Lower lobe of right lung (tissue), 2 donors: ENCODE measurements at regions not wholly inside any gene's neighbourhood (a gene's known extent, or its start where the extent isn't known, plus 50 kb on each side); places are given as distances from the start of the nearest gene placed in this dataset.

Source experiments
- ATAC-seq, 2 donors: fragments of 200-7000 bp; cut with Tn5 transposase; one replicate each; pipeline ENCODE4 v1.9.1; 2020 to 2022; ENCODE audit warnings: mild to moderate bottlenecking in 2 of 2, moderate library complexity in 2 of 2
- DNase-seq: peaks from one replicate; pipeline ENCODE4 v3.0.0-alpha.2; 2020
- H3K27ac ChIP-seq: fragments of 200-600 bp; one replicate; pipeline ENCODE4 v1.8.0; 2022
- H3K27me3 ChIP-seq: fragments of 200-600 bp; one replicate; pipeline ENCODE4 v1.8.0; 2022; ENCODE audit warnings: low read depth
- H3K36me3 ChIP-seq: fragments of 200-600 bp; one replicate; pipeline ENCODE4 v1.8.0; 2022; ENCODE audit warnings: mild to moderate bottlenecking
- H3K4me1 ChIP-seq: fragments of 200-600 bp; one replicate; pipeline ENCODE4 v1.8.0; 2022
- H3K4me3 ChIP-seq: fragments of 200-600 bp; one replicate; pipeline ENCODE4 v1.8.0; 2022; ENCODE audit warnings: mild to moderate bottlenecking
- H3K9me3 ChIP-seq: fragments of 200-600 bp; one replicate; pipeline ENCODE4 v1.8.0; 2022
- CTCF ChIP-seq: fragments of 200-600 bp; IDR thresholded peaks from one replicate; pipeline ENCODE4 v1.8.0; 2022; ENCODE audit warnings: antibody characterized with exemption, mild to moderate bottlenecking
- intact Hi-C: fragments of 100-400 bp; cut with DNase I; formaldehyde crosslinking; loops from one replicate; pipeline ENCODE4 v1.11.0; 2022
- donor health status: DM: no; HTN: yes; CAD: no; lungs with severe emphysema.

DNA sequence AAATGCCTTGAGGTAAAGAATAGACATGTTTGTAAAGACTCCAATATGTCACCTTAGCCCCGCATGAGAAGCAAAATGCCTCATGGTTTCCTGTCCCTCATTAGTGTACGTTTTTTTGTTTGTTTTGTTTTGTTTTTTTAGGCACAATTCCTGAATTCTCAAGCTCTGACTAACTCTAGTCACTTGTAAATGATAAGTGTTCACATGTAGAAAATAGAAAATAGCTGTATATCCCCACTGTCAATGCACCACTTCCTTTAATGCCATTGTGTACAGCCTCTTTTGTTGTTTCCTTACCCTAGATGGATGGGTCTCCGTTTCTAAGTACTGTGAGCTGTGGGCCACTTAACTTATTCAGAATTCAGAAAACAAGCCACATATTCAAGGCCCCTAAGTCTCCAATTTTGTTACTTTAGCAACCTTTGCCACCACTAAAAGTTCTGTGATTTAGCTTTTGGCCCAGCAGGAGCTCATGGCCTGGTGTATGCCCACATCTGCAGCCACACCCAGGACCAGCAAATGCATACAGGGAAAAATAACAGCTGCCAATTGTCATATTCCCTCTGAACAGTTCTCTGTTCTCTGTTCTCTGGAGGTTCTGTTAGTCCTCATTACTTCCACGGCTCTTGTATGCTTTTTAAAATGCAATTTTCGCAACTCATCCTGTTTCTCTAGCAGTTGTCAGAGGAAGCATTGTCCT is 655.5 kb downstream of the GBE1 start:
- no peak for TF ChIP-seq CTCF
- H3K27ac ChIP-seq, result no peak overlapping the region
- DNase-seq, result no peak
- no peaks in the 10 kb centered on the region for H3K27me3 ChIP-seq
- no peaks in the 10 kb centered on the region for H3K4me1 ChIP-seq
- no peaks in the 10 kb centered on the region for H3K36me3 ChIP-seq
- H3K4me3 ChIP-seq, result no peak overlapping the region
- H3K9me3 ChIP-seq, result peaks cover 4% of the 10 kb centered on the region
- no peak for ATAC-seq
- intact Hi-C loops, result no loop called here

DNA sequence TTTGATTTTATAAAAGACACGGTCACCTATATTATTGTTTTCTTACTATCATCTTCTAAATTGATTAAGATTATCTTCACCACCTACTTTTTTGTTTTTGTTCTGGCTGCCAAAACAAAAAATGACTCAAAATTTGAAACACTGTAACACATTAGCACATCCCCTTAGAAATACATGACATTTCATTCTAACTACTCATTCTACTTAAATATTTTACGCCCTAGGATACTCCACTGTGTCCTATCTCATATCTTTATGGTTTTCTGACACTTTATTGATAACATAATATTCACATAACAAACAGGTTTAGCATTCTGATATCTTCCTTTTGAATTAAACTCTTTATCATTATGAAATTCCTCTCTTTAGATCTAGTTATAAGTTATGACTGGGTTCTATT is 656.2 kb downstream of the GBE1 start:
- no peak for TF ChIP-seq CTCF
- no peaks in the 10 kb centered on the region for H3K27me3 ChIP-seq
- ATAC-seq, result no peak
- no peaks in the 10 kb centered on the region for H3K4me1 ChIP-seq
- H3K4me3 ChIP-seq, result no peak overlapping the region
- H3K36me3 ChIP-seq, result no peaks in the 10 kb centered on the region
- no peak for DNase-seq
- intact Hi-C loops, result no loop called here
- H3K27ac ChIP-seq, result no peak overlapping the region
- peaks cover 4% of the 10 kb centered on the region for H3K9me3 ChIP-seq

DNA sequence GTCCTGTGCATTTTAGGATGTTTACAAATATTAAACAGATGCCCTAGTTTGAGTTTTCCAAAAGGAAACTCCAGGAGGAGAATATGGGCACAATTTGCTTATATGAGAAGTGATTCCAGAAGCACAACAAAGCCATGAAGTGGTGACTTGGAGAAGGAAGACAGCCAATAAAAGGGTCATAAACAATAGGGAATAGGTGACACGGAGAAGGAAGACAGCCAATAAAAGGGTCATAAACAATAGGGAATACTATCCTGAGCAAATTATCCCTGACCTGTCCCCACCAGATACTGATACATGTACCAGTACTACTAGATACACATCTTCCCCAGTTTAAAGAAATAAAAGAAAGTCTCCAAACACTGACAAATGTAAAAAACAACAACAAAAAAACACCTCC is 663.6 kb downstream of the GBE1 start:
- DNase-seq (no peak), ATAC-seq (no peak)
- H3K36me3 ChIP-seq, result no peaks in the 10 kb centered on the region
- no peak for TF ChIP-seq CTCF
- intact Hi-C loops, result no loop called here
- no peak overlapping the region for H3K4me3 ChIP-seq
- no peaks in the 10 kb centered on the region for H3K9me3 ChIP-seq
- no peak overlapping the region for H3K27ac ChIP-seq
- no peaks in the 10 kb centered on the region for H3K4me1 ChIP-seq
- H3K27me3 ChIP-seq, result no peaks in the 10 kb centered on the region

DNA sequence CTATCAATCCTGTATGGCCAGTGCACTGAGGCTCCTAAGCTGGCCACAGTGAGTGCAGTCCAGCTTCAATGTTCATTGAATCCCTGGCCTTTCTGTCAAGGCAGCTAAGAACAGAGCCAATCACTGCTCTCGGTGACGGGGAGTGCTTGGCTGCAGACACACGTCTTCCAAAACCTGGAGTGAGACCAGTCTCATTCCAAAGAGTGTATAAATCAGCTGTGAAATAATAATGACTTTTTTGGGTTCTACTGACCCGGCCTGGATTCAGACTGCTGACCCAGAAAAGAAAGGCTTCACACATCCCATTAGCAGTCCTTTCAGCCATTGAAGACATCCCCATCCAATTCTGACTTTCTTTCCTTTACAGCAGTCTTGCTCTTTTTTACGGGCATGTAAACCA is 665.5 kb downstream of the GBE1 start:
- Histone ChIP-seq H3K4me1 (no peaks in the 10 kb centered on the region), H3K27me3 (no peaks in the 10 kb centered on the region), H3K9me3 (no peaks in the 10 kb centered on the region), H3K36me3 (no peaks in the 10 kb centered on the region), H3K27ac (no peak overlapping the region), H3K4me3 (no peak overlapping the region)
- ATAC-seq (no peak), DNase-seq (no peak)
- no peak for TF ChIP-seq CTCF
- intact Hi-C loops, result no loop called here

DNA sequence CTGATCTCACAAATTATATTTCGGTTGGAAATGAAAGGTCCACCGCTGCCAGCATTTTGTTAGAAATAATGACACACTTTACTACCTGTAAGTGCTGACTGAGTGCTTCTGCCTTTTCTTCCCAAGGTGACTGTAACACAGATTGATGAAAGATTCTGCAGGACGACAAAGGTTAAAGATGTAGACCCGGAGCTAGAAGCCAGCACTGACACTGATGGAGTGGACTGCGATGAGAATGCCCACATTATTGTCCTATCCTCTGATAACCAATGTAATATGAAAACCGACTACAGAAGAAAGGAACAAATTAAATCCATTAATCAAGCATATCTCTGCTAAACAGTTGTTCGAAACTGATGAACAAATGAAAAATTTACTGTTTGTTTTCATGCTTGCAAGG is 666.5 kb downstream of the GBE1 start:
- Histone ChIP-seq H3K36me3 (no peaks in the 10 kb centered on the region), H3K27me3 (no peaks in the 10 kb centered on the region), H3K9me3 (no peaks in the 10 kb centered on the region), H3K27ac (no peak overlapping the region), H3K4me1 (no peaks in the 10 kb centered on the region), H3K4me3 (no peak overlapping the region)
- ATAC-seq (no peak), DNase-seq (no peak)
- TF ChIP-seq CTCF, result no peak
- intact Hi-C loops, result no loop called here

DNA sequence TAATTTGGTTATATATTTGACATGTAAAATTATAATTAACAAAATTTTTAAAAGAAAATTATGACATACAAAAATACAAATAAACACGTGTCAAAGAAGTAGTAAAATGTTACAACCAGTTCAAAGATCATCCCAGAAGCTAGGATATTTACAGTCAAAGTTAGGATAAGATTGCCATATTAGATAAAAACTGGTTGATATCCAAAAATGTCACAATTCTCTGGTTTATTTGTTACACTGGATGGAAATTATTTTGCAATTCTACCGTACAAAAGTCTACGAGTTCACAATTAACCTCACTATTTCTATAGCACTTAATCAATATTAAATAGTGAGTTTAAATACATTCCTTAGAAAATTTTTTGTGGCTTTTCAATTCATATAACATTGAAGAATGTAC is 673.8 kb downstream of the GBE1 start:
- no peak for TF ChIP-seq CTCF
- Histone ChIP-seq H3K27ac (no peak overlapping the region), H3K4me1 (no peaks in the 10 kb centered on the region), H3K36me3 (no peaks in the 10 kb centered on the region), H3K27me3 (no peaks in the 10 kb centered on the region), H3K9me3 (no peaks in the 10 kb centered on the region), H3K4me3 (no peak overlapping the region)
- intact Hi-C loops, result no loop called here
- ATAC-seq (no peak), DNase-seq (no peak)
